Motor neuron (in vitro differentiated cells): ENCODE measurements at regions not wholly inside any gene's neighbourhood (a gene's known extent, or its start where the extent isn't known, plus 50 kb on each side); places are given as distances from the start of the nearest gene placed in this dataset.
A peak's percentile ranks its signal among the peaks of the same experiment; 100 is the strongest.

ENCODE experiments used
- ATAC-seq, 8 experiments: fragments of 200-7000 bp; cut with Tn5 transposase; replicated peaks in 6 of 8; 2 replicates each; pipeline ENCODE4 v1.8.0; 2021; ENCODE audit warnings: mild to moderate bottlenecking in 8 of 8, moderate library complexity in 8 of 8
- H3K27ac ChIP-seq, 2 donors: fragments of 250-450 bp; sonication (Bioruptor Pico); 2 replicates each; pipeline ENCODE4 v1.9.0; 2021; ENCODE audit warnings: antibody characterized with exemption in 2 of 2, mild to moderate bottlenecking in 2 of 2, moderate library complexity in 1 of 2
- H3K4me1 ChIP-seq, 2 donors: fragments of 250-450 bp; sonication (Bioruptor Pico); replicated peaks in 1 of 2; 2 replicates each; pipeline ENCODE4 v1.6.1; 2021; ENCODE audit warnings: antibody characterized with exemption in 2 of 2, mild to moderate bottlenecking in 2 of 2, moderate library complexity in 1 of 2
- H3K4me3 ChIP-seq, 5 donors: fragments of 250-450 bp; sonication (Bioruptor Pico); 2 replicates each; pipeline ENCODE4 v1.9.0; 2021; ENCODE audit warnings: antibody characterized with exemption in 5 of 5, mild to moderate bottlenecking in 5 of 5, moderate library complexity in 4 of 5
- WGBS, 10 experiments: fragments of 450-650 bp; shearing (Covaris generic); methylation state at CpG; one replicate each; pipeline ENCODE4 v1.0.0; 2022; 5-methylcytosine and 5-hydroxymethylcytosine counted together
- in situ Hi-C, 9 experiments: fragments of 400-800 bp; cut with MboI; loops; one replicate each; pipeline ENCODE4 v1.15.0; 2021; ENCODE audit warnings: low sequenced_read_pairs in 9 of 9, low pct_unique_long_range_greater_than_20kb in 2 of 9; ENCODE audit not compliant: unreplicated experiment in 9 of 9

- no peak overlapping the region for H3K27ac ChIP-seq
- peaks cover 4 to 11% of the 10 kb centered on the region in 2 donors for H3K4me1 ChIP-seq
- no peak overlapping the region for H3K4me3 ChIP-seq
- ATAC-seq = peak in 1 of 8 experiments; percentile 19
- in situ Hi-C loops = no loop called here
- WGBS, 10 experiments = 49 to 90% (median 82%) methylated on average over 6 to 15 of the region's 29 CpGs; no CpG with 5 or more reads in 7 of the 10 experiments
Observed at GRCh38 chr13:111511805-111512504, 191.5 kb downstream of the TEX29 start.

- ATAC-seq = no peak
- in situ Hi-C loops = no loop called here
- Histone ChIP-seq H3K4me1 (peaks cover 4 to 14% of the 10 kb centered on the region in 2 donors), H3K4me3 (no peak overlapping the region), H3K27ac (no peak overlapping the region)
- 72 to 100% (median 85%) methylated on average over 1 to 6 of the region's 13 CpGs; no CpG with 5 or more reads in 6 of the 10 experiments for WGBS, 10 experiments
Observed at GRCh38 chr13:111512707-111513106, 192.3 kb downstream of the TEX29 start.

- no peak for ATAC-seq
- peaks cover 0 to 9% of the 10 kb centered on the region in 2 donors for H3K4me1 ChIP-seq
- H3K4me3 ChIP-seq = no peak overlapping the region
- in situ Hi-C loops = no loop called here
- no peak overlapping the region for H3K27ac ChIP-seq
- WGBS, 10 experiments = 33 to 100% (median 78%) methylated on average over 1 to 12 of the region's 31 CpGs; no CpG with 5 or more reads in 2 of the 10 experiments
Observed at GRCh38 chr13:111513766-111514609, 193.5 kb downstream of the TEX29 start.

- in situ Hi-C loops = no loop called here
- WGBS, 10 experiments = 45 to 100% (median 67%) methylated on average over 1 to 22 of the region's 24 CpGs; no CpG with 5 or more reads in 4 of the 10 experiments
Observed at GRCh38 chr13:111514610-111515306, 194.3 kb downstream of the TEX29 start.

GRCh38 chr13:111515307-111515617, 194.8 kb downstream of the TEX29 start:
- no peak overlapping the region for H3K27ac ChIP-seq
- whole genome bisulfite sequencing, 10 experiments = 83% methylated on average over 1 of the region's 3 CpGs; no CpG with 5 or more reads in 9 of the 10 experiments
- H3K4me3 ChIP-seq = no peak overlapping the region
- in situ Hi-C loops = no loop called here
- H3K4me1 ChIP-seq = peaks cover 0 to 9% of the 10 kb centered on the region in 2 donors
- no peak for ATAC-seq

More at GRCh38 chr13:111514610-111515306, 194.3 kb downstream of the TEX29 start:
- peak in 1 of 8 experiments; percentile 22 for ATAC-seq
- no peak overlapping the region for H3K4me3 ChIP-seq
- H3K27ac ChIP-seq = no peak overlapping the region
- peaks cover 0 to 9% of the 10 kb centered on the region in 2 donors for H3K4me1 ChIP-seq

GRCh38 chr13:111515635-111516034, 195.2 kb downstream of the TEX29 start:
- Histone ChIP-seq H3K27ac (no peak overlapping the region), H3K4me1 (peaks cover 0 to 9% of the 10 kb centered on the region in 2 donors), H3K4me3 (no peak overlapping the region)
- 34 to 100% (median 80%) methylated on average over 1 to 16 of the region's 16 CpGs; no CpG with 5 or more reads in 3 of the 10 experiments for WGBS, 10 experiments
- in situ Hi-C loops = no loop called here
- no peak for ATAC-seq

- Histone ChIP-seq H3K4me1 (peaks cover 0 to 9% of the 10 kb centered on the region in 2 donors), H3K27ac (no peak overlapping the region), H3K4me3 (no peak overlapping the region)
- in situ Hi-C loops = no loop called here
- WGBS, 10 experiments = 3 to 90% (median 54%) methylated on average over 2 to 13 of the region's 28 CpGs; no CpG with 5 or more reads in 2 of the 10 experiments
- peak in 5 of 8 experiments; percentile 7 to 47 (median 25) for ATAC-seq
Observed at GRCh38 chr13:111516712-111517640, 196.5 kb downstream of the TEX29 start.

- in situ Hi-C loops = no loop called here
- Histone ChIP-seq H3K4me1 (peaks cover 0 to 9% of the 10 kb centered on the region in 2 donors), H3K4me3 (no peak overlapping the region), H3K27ac (no peak overlapping the region)
- peak in 4 of 8 experiments; percentile 25 to 42 (median 40) for ATAC-seq
- WGBS, 10 experiments = 60% methylated on average over 1 of the region's 10 CpGs; no CpG with 5 or more reads in 9 of the 10 experiments
Observed at GRCh38 chr13:111517641-111518010, 197.2 kb downstream of the TEX29 start.

- Histone ChIP-seq H3K4me1 (peaks cover 0 to 9% of the 10 kb centered on the region in 2 donors), H3K4me3 (no peak overlapping the region), H3K27ac (no peak overlapping the region)
- in situ Hi-C loops = no loop called here
- WGBS, 10 experiments = 50 to 85% (median 79%) methylated on average over 1 to 16 of the region's 24 CpGs; no CpG with 5 or more reads in 2 of the 10 experiments
- peak in 1 of 8 experiments; percentile 32 for ATAC-seq
Observed at GRCh38 chr13:111518161-111518792, 197.8 kb downstream of the TEX29 start.

GRCh38 chr13:111519041-111519440, 198.6 kb downstream of the TEX29 start:
- in situ Hi-C loops = no loop called here
- Histone ChIP-seq H3K4me1 (peaks cover 0 to 9% of the 10 kb centered on the region in 2 donors), H3K27ac (no peak overlapping the region), H3K4me3 (no peak overlapping the region)
- ATAC-seq = no peak
- WGBS, 10 experiments = 35 to 100% (median 68%) methylated on average over 1 to 5 of the region's 8 CpGs; no CpG with 5 or more reads in 4 of the 10 experiments

GRCh38 chr13:111519490-111520170, 199.2 kb downstream of the TEX29 start:
- Histone ChIP-seq H3K27ac (no peak overlapping the region), H3K4me1 (peaks cover 0 to 9% of the 10 kb centered on the region in 2 donors), H3K4me3 (no peak overlapping the region)
- ATAC-seq = no peak
- 50 to 93% (median 80%) methylated on average over 1 to 11 of the region's 25 CpGs; no CpG with 5 or more reads in 3 of the 10 experiments for WGBS, 10 experiments
- in situ Hi-C loops = no loop called here
